Left renal cortex interstitium (tissue), 4 donors: ENCODE measurements at regions not wholly inside any gene's neighbourhood (a gene's known extent, or its start where the extent isn't known, plus 50 kb on each side); places are given as distances from the start of the nearest gene placed in this dataset.

Experiments
- DNase-seq, 4 donors: peaks; one replicate each; pipeline ENCODE4 v3.0.0-alpha.2; 2013; ENCODE audit warnings: low read depth in 4 of 4, low spot score in 2 of 4, missing footprints in 1 of 4

- no peak for DNase-seq
Observed at GRCh38 chr18:46341986-46342525, 237.9 kb downstream of the HAUS1 start.

- no peak for DNase-seq
Observed at GRCh38 chr18:46343456-46343855, 239.3 kb downstream of the HAUS1 start.

- DNase-seq = no peak
Observed at GRCh38 chr18:46343931-46344372, 239.8 kb downstream of the HAUS1 start.

- no peak for DNase-seq
Observed at GRCh38 chr18:46344416-46345180, 240.4 kb downstream of the HAUS1 start.

- DNase-seq = no peak
Observed at GRCh38 chr18:46345181-46345465, 240.9 kb downstream of the HAUS1 start.

GRCh38 chr18:46346213-46346612 is 242.0 kb downstream of the HAUS1 start:
- no peak for DNase-seq

- no peak for DNase-seq
Observed at GRCh38 chr18:46346896-46347630, 242.9 kb downstream of the HAUS1 start.

- no peak for DNase-seq
Observed at GRCh38 chr18:46350598-46351159, 246.5 kb downstream of the HAUS1 start.

- no peak for DNase-seq
Observed at GRCh38 chr18:46352520-46353250, 248.5 kb downstream of the HAUS1 start.

GRCh38 chr18:46353460-46353859 is 249.3 kb downstream of the HAUS1 start:
- DNase-seq = no peak

GRCh38 chr18:46356278-46357033 is 252.3 kb downstream of the HAUS1 start:
- no peak for DNase-seq

- DNase-seq = no peak
Observed at GRCh38 chr18:46360102-46360699, 256.0 kb downstream of the HAUS1 start.

GRCh38 chr18:46360866-46361265 is 256.7 kb downstream of the HAUS1 start:
- DNase-seq = no peak

- no peak for DNase-seq
Observed at GRCh38 chr18:46362533-46362932, 258.3 kb downstream of the HAUS1 start.

- DNase-seq = no peak
Observed at GRCh38 chr18:46364048-46364447, 259.9 kb downstream of the HAUS1 start.

GRCh38 chr18:46366201-46366600 is 262.0 kb downstream of the HAUS1 start:
- DNase-seq = no peak

- DNase-seq = no peak
Observed at GRCh38 chr18:46366751-46367376, 262.7 kb downstream of the HAUS1 start.

GRCh38 chr18:46369323-46369722 is 265.1 kb downstream of the HAUS1 start:
- DNase-seq = no peak

- no peak for DNase-seq
Observed at GRCh38 chr18:46370898-46371297, 266.7 kb downstream of the HAUS1 start.
